ENCODE measurements at regions not wholly inside any gene's neighbourhood (a gene's known extent, or its start where the extent isn't known, plus 50 kb on each side); places are given as distances from the start of the nearest gene placed in this dataset.
A peak's percentile ranks its signal among the peaks of the same experiment; 100 is the strongest.

DNA sequence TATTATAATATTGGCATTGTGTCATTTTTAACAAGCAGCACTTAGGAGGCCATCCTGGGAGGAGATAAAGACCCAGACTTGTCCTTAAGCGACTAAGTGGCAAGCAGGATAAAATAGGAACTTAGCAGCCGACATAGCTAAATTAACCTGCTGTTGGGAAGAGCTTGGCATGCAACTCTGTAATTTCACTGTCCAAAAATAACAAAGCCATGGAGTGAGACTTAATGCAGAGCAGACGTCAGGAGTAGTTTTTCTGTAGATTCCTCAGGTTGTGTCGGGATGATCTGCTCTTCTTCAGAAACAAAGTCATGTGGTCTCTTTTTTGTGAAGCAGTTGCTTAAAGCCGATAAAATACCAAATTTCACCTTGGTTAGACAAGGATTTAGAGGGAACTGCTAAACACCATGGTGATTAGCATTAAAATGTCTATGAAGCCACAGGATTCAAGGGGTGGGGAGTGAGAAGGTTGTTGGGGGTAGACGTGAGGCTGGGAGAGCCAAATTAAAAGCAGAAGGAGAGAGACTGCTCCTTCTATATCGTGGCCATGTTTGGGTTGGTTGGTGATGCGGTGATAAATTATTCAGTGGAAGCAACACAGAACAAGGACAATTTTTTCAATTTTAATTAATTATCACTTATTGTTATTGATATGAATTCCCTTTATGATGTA lies 303.0 kb downstream of the CSNK1G3 start:
- DNase-seq (ENCODE audit: low read depth, low spot score), result peak; percentile 69

DNA sequence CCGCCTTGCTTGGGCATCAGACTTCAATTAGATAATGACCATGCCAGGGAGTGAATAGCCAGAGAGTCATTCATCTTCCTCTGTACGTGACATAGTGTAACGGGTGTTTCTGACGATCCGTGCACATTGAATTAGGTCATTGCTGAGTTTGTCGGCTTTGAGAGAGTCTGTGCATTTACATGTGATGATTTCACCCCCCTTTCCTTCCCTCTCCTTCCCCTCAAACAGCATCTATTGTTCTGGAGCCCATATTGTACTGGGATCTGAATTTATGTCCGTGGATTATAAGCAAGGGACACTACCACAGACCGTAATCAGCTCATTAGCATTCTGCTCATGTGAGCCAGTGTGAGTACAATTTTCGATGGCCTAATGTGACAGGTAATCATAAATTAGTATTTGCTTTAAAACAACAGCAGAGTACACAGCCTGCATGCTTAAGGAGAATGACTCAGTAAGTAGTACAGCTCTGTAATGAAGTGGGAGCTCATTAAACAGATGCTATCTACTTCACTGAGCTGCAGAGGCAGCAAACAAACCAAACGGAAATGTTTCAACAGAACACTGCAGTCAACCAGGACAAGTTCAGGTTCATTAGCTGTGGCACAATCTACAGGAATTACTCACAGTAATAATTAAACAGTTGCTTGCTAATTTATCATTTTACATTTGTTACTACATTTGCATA lies 302.1 kb downstream of the CSNK1G3 start:
- DNase-seq (ENCODE audit: low read depth, low spot score), result peak; percentile 73

DNA sequence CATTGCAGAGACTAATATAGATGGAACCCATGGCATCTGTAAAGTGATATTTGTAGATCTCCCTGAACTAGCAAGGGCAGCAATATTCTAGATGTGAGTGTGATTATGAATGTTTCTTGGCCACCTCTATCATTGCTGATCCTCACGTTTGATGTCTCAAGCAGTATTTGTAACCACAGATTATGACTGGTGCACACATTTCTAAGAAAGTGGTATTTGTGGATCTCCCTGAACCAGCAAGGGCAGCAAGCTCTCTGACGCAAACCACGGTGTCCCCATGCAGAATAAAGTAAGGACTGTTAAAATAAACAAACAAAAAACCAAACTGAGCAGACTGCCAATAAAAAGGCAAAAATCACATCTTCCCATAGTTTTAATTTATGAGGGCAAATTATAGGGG lies 301.3 kb downstream of the CSNK1G3 start:
- DNase-seq (ENCODE audit: low read depth, low spot score), result peak; percentile 25

DNA sequence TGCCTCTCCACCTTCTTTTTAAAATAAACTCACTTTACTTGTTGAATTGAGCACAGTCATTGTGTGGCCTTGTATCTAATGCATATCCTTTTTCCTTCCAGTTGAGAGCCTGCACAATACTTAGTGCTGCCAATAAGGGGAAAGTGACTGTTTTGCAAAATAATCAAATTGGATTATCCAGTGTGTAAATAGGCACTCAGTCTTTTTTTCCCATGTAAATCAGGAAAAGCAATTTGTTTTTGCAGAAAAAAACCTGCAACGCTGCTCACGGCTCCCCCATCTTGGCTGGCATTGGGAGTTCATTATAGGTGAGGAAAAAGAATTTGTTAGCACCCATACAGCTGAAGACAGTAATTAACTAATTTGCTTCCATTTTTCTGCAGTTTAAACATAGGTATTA lies 299.9 kb downstream of the CSNK1G3 start:
- DNase-seq (ENCODE audit: low read depth, low spot score), result no peak

DNA sequence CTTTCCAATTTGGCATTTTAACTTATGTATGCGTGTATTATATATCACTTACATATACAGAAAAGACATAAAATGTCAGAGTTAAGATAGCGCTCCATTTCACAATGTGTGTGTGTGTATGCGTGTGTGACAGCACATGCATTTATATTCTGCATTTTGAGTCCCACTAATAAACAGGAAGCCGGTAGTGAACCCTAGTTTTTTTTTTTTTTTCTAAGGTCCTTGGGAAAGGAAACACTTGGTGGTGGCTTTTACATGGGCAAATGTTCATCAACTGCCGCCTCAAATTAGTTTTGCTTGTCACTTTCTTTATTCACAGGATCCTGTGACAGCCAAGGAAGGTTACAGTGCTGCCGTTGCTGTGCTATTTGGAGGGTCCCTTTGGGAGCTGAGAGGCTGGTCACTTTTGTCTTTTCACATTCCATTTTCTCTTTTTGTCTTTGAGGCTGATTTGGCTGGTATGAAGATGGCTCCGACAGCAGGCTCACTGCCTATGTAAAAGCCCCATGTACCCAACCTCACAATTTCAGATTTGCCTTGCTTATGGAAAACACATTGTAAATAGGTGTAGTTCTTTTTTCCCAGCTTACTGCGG lies 298.9 kb downstream of the CSNK1G3 start:
- no peak for DNase-seq (ENCODE audit: low read depth, low spot score)

DNA sequence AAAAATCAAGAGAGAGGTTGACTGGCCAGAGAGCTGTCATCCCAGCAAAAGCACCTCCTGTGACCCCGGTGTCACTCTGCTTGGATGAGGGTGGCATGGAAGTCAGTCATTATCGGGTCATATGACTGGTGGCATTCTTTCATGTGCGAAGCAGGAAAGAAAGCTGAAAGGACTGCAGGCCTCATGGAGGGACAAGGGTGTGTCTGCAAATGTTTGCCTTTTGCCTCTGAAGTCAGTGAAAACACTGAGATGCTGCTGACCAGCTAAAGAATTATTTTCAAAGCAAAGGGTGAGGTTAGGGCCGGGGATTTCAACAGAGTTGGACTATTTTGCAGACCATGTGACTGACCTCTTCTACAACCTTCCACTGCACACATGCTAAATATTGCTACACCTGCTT lies 298.3 kb downstream of the CSNK1G3 start:
- DNase-seq (ENCODE audit: low read depth, low spot score), result no peak

DNA sequence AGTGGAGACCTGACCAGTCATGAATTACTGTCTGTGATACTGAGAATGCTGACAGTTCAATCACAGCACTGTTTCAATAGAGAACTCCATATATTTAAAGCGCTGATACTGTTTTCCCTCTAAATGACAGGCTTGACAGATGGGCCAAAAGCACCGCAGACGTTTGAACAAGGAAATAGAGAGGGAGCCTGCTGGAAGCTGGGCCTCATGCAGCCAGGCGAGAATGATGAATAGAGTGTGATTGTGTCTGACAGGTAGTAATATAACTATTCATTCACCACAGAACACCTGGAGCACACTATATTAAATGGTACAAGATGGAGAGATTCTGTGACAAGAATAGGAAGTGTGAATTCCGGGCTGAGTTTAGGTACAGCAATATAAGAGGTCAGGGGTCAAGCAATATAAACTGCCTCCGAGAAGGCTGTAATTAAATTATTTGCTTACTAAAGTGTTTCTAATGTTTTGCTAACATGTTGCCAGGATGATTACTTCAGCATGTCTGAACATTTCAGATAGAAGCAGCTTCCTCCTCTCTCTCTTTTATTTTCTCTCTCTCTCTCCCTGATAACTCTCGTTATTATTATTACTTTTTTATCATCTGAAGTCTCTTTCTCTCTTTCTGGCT lies 297.7 kb downstream of the CSNK1G3 start:
- peak; percentile 14 for DNase-seq (ENCODE audit: low read depth, low spot score)

DNA sequence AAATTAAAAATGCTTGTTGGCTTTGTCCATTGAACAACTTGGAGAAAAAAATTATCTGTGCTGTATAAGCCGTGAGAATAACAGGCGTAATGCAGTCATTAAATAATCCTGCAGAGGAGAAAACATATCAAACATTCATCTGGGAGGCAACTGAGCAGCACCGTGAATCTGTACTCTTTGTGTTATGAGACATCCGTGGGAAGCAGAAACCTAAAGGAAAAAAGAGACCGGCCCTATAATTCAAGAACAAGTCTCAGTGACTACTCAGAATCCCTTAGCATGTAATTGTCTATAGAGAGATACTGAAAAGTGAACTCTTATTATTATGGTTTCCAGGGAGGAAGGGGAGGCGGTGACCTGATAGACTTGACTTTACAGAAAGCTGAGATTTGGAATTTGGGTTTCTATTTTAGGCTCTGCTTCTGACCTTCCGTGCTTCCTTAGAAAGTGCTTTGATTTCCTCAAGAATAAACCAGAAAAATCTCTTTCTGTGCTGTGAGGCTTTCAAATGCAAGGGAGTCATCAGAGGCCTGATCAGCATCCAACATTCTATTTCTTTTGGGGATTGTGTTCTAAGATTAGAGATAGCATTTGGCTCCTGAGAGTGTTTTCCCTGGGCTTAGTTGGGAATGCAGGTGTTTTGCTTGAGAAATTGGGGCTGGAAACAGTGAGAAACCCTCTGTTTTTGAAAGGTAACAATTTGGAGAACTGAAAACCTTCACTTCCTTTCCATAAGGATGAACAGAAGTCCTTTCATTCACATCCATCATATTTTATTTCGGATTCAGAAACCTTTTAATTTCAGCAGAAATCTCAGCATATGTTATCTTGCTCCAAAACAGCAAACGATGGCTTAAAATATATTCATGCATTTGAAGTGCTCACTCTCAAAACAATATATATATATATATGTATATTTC lies 296.7 kb downstream of the CSNK1G3 start:
- no peak for DNase-seq (ENCODE audit: low read depth, low spot score)

DNA sequence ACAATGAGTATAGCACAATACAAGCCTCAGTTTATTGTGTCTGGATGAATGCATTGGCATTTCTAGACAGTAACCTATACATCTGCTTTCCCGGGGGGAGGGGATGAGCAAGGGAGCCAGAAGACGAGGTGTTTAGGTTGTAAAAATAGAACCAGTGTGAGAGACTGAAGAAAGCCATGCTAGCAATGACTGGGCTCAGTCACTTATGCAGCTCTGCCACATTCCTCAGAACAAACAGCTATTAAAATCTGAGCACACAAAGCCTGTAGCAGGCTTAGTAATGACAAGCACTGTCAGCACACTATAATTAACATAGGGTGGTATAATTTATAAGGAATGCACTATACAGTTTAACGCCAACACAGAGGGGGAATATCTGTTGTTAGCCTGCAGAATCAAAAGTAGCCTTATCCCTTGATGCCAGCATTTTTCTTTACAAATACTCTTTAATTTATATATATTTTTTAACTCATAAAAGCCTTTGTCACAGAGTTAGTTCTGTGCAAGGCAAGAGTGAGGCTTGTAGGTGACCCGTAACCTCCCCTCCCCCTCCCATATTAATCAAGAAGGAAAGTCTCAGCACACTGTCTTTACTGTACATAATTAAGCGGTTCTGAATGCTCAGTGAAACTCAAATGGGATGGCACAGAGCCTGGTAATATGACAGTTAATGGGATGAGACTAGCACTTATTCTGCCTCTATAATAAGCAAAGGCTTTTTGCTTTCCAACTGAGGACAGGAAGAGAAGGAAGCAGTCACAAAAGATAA lies 295.4 kb downstream of the CSNK1G3 start:
- peak; percentile 45 for DNase-seq (ENCODE audit: low read depth, low spot score)

DNA sequence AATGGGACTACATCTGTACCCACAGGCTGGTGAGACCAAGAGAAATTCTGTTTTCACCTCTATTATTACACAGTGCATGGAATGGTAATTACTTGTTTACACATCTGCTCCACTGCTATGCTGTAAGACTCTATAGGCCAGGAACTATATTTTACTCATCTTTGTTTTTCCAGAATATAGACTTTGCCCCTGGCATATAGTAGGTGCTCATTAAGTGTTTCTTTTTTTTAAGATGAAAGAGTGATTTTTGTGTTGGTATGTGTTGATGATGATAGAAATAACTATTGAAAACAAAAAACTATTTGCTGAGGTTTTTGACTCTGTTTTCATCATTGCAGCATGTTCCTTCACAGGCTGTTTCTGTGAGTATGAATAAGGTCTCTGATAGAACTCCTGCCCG lies 294.7 kb downstream of the CSNK1G3 start:
- DNase-seq (ENCODE audit: low read depth, low spot score), result no peak

DNA sequence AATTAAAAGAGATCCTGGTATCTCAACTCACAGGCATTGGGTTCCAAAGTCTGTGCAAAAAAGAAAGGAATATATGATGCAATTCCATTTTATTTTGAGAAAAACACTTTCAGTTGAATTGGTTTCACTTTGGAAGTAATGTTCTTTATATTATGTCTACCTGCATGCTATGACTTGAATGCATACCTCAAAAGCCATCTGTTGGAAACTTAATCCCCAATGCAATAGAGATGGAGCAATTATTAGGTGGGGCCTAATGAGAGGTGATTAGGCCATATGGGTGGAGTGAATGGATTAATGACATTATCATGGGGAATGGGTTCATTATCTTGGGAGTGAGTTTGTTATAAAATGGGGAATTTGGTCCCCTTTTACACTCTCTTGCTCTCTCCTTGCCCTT lies 293.3 kb downstream of the CSNK1G3 start:
- DNase-seq (ENCODE audit: low read depth, low spot score), result no peak

DNA sequence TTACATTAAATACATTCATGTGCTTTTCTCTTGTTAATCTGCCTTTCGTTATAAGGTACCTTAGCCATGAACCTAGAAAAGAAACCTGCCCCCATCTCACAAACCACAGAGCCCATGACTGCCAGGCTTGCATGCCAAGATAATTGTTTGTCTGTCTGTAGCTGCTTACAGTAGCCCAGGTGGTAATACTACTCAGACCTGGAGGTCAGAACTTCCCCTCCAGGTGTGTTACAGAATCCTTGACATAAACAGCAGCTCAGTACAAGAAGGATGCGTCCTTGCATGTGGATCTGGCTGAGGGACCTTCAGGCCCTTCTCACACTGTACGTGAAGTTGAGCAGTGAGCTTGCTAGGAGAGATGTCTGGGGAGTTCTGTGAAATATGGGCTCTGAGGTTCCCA lies 291.4 kb downstream of the CSNK1G3 start:
- DNase-seq (ENCODE audit: low read depth, low spot score), result no peak

DNA sequence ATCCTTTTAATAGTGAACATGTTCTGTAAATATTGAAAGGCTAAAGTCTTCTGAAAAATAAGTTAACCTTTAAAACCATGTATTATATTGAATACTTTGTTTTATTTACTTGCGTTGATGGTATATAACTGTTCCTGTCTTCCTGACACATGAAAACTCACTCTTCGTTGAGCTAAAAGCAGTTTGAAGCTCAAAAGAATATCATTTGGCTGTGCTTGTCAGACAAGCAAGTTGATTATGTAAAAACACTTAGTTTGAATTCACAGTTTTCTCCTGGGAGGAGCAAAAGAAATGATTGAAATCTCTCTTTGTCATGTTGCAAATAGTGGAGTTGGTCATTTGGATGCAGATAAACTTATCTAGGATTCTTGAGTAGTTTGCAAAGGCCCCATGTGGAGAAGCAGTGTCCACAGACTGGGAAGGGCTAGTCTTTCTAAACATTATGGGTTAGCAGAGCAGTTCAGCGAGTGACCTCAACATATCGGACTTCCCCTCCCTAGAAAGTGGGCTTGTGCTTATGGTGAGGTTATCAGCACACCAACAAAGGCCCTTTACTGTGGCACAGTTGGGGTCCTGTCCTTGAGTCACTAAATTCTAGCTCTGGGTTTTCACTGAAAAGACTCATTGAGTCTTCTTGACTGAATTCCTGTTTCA lies 290.4 kb downstream of the CSNK1G3 start:
- peak; percentile 16 for DNase-seq (ENCODE audit: low read depth, low spot score)

DNA sequence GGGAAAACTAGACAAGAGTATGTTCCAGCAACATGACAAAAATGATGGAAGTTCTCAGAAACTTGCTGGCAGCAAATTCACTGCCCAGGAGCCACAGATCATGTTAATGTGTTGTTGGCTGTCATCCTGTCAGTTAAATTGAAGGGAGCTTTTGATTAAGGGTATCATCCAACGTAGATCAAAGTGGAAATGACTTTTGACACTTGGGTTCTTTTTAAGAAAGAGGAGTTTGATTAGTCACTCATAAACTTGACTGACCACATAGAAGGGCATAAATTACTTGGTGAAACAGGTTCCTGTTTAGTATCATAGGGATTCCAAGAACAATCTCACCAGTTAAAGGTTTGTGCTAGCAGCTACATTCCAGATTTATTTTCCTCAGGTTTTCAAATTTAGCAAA lies 288.7 kb downstream of the CSNK1G3 start:
- no peak for DNase-seq (ENCODE audit: low read depth, low spot score)

DNA sequence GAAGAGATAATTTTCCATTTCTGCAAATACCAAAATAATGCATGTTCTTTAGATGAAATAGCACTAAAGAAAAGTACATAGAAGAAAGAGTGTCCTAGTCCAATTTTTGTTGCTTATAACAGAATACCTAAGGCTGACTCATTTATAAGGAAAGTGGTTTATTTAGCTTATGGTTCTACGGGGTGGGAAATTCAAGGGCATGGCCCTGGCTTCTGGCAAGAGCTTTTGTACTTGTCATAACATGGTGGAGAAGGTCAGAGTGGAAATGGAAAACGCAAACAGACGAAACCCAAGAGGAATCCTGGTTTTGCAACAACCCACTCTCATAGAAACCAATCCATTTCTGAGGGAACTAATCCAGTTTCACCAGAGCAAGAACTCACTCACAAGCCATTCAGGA lies 283.7 kb downstream of the CSNK1G3 start:
- DNase-seq (ENCODE audit: low read depth, low spot score), result no peak

DNA sequence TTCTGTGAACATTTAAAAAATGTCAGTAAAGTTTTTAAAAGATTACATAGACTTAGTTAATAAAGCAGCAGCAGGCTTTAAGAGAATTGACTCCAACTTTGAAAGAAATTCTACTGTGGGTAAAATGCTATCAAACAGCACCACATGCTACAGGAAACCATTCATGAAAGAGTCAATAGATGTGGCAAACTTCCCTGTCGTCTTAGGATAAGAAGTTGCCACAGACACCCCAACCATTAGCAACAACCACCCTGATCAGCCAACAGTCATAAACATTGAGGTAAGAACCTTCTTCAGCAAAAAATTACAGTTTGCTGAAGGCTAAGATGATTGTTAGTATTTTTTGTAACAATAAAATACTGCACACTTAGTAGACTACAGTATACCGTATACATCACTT lies 278.2 kb downstream of the CSNK1G3 start:
- DNase-seq (ENCODE audit: low read depth, low spot score), result no peak

DNA sequence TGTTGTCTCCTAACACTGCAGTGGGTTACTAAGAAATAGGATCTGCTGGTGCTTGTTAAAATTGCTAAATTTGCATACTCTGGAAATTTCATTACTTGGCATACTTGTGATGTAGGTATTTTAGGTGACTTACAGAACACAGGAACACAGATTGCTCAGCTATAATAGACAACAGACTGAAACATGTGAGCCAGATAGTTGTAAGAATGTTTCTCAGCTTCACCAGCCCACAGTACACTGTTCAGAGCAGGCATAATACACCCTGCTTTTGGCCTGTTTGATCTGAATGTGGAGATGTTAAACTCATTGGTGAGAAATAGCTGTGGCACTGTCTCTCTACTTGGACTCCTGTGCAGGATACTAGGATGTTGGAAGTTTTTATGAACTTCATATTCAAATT lies 275.7 kb downstream of the CSNK1G3 start:
- no peak for DNase-seq (ENCODE audit: low read depth, low spot score)

DNA sequence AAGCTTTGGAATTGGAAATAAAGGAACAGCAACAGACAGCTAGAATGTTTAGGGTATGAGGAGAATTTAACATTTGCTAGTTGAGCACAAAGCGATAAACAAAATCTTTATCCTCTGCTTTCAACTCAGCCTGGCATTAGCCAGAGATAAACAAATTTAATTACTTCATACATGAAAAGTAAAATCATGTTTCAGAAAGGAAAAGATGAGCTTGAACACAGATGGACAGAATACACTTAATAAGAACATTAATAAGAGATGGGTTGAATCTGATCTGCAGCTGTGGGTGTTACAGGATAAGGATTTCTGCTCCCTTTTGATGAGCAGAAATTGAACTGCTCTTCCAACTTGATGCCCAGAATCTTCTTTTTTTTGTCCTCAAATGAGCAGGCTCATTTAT lies 275.2 kb downstream of the CSNK1G3 start:
- DNase-seq (ENCODE audit: low read depth, low spot score), result no peak

DNA sequence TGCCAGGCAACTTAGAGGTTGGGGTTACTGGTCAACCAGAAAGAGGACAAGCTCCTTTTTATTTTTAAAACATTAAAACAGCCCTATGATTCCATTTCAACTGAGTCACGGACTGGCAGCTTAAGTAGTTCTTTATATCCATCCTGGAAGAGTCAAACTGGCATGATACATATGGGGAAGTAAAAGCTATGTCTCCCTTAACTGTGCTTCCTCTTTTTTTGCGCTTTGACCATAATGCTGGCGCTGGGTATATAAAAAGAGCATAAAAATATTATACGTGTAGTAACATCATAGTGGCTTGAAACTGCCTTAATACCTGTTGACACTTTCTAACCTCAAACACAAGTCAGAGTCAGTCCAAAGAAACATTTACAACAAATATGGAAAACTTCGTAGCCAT lies 274.4 kb downstream of the CSNK1G3 start:
- DNase-seq (ENCODE audit: low read depth, low spot score), result no peak

Data from astrocyte of the hippocampus (primary cell).